Retinal pigment epithelial cell (primary cell): ENCODE measurements at regions not wholly inside any gene's neighbourhood (a gene's known extent, or its start where the extent isn't known, plus 50 kb on each side); places are given as distances from the start of the nearest gene placed in this dataset.

ENCODE experiments used
- DNase-seq: peaks from one replicate; pipeline ENCODE4 v3.0.0-alpha.2; 2010; ENCODE audit warnings: low read depth
- H3K4me3 ChIP-seq: 2 replicates; pipeline ENCODE4 v1.5.1; 2011; ENCODE audit warnings: mild to moderate bottlenecking, low read length, control low read depth, moderate library complexity
- TF ChIP-seq, protein P1 (sequence below): conservative IDR thresholded peaks from 2 replicates; pipeline ENCODE4 v1.5.1; 2011; ENCODE audit warnings: low read depth, low read length, control low read depth, inconsistent platforms

DNA sequence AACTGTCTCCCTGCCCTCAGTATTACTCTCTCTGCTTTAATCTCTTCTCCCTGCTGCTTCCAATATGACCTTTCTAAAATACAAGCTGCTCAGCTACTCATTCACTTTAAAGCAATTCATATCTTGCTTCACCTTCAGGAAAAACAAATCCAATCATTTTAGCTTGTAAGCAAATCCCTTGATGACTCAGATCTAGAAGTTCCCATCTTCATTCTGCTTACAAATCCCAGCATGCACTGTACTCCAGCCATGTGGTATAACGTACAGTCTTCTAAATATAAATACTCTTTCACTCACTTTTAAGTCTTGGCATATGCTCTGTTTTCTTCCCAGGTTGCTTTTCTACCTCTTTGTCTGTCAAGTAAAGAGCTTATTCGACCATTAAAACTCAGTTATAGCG lies 1009.1 kb upstream of the SEMA6D start:
- no peak overlapping the region for H3K4me3 ChIP-seq
- no peak for DNase-seq
- TF ChIP-seq, protein P1, sequence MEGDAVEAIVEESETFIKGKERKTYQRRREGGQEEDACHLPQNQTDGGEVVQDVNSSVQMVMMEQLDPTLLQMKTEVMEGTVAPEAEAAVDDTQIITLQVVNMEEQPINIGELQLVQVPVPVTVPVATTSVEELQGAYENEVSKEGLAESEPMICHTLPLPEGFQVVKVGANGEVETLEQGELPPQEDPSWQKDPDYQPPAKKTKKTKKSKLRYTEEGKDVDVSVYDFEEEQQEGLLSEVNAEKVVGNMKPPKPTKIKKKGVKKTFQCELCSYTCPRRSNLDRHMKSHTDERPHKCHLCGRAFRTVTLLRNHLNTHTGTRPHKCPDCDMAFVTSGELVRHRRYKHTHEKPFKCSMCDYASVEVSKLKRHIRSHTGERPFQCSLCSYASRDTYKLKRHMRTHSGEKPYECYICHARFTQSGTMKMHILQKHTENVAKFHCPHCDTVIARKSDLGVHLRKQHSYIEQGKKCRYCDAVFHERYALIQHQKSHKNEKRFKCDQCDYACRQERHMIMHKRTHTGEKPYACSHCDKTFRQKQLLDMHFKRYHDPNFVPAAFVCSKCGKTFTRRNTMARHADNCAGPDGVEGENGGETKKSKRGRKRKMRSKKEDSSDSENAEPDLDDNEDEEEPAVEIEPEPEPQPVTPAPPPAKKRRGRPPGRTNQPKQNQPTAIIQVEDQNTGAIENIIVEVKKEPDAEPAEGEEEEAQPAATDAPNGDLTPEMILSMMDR, result no peak

DNA sequence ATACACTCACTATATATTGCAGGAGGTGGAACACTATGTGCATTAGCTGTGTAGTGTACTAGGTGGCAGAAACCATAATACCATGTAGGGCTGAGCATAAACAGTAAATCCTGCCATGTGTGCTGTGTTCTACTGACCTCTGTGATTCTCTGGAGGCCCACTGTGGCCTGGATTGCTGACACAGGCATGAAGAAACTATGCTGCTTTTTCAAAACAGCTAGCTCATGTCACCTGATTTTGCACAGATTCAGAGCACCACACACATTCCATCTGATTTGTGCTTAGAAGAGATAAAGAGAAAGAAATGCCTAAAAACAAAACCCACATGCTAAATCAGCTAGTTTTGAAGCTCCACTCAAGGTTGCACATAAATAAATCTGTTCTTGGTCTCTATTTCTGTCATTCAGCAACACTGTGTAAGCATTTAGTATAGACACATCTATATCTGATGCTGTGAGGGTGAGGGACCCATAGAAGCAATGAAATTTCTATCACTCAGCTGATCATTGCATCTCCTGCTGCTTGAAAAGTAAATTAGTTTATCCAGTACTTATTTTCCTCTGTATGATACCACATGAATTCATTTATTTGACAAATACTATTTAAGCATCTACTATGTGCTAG lies 1007.7 kb upstream of the SEMA6D start:
- DNase-seq, result no peak
- H3K4me3 ChIP-seq, result no peak overlapping the region
- TF ChIP-seq, protein P1, result no peak

DNA sequence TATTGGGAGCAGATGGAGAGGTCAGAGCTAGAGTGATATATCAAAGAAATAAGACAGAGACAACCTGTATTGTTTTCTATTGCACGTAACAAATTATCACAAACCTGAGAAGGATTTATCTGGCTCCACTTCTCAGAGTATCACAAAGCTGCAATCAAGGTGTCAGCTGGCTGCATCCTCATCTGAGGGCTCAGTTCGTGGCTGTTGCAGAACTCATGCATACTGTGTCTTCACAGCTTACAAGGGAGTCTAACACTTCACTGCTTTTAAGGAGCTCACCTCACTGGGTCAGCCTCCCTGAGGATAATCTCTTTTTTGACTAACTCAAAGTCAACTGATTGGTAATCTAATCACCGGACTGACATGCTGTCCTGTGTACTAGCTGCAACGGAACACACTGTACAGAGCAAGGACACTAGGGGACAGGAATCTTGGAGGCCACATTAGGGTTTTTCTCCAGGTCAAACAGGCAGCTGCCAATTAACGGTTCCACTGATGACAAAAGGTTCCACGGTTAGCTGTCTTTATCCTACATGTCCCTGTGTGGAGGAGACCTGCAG lies 1006.8 kb upstream of the SEMA6D start:
- H3K4me3 ChIP-seq, result no peak overlapping the region
- no peak for DNase-seq

DNA sequence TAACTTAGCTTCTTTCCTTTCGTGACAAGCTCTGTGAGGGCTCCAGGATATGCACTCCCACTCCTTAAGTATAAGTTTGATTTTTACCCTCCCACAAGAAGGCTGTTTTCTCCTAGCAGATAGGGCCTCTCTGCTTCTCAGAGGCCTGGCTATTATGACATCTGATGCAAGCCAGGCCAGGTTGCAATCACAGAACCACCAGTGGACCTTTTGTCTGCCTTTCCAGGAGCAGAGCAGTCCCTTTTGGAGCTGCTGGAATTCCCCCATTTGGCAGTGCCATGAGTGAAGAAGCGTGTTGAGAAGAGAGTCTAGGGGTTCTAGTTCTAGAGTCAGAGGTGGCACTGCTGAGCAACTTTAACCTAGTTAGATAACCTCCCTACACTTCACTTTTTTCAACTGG lies 1004.3 kb upstream of the SEMA6D start:
- TF ChIP-seq, protein P1, result no peak
- DNase-seq, result no peak
- H3K4me3 ChIP-seq, result no peak overlapping the region

More for the DNA sequence above, 1006.8 kb upstream of the SEMA6D start:
- TF ChIP-seq, protein P1, result no peak

DNA sequence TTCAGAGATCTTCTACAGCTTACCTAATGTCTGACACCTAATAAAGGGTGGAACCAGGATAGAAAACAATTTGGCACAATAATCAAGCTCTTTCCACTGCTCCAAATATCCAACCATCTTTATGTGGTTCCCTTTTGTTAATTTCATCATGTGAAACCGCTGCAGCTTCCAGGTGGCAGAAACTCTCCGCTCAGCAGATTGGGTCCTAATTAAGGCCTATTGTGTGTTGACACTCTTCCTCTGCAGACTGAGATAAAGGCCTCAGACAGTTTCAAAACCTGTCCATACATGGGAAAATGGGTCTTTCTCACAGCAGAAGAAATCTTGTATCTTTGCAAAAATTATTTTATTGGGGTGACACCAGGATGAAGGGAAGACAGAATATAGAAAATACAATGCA lies 1002.4 kb upstream of the SEMA6D start:
- TF ChIP-seq, protein P1, result no peak
- no peak overlapping the region for H3K4me3 ChIP-seq
- no peak for DNase-seq

DNA sequence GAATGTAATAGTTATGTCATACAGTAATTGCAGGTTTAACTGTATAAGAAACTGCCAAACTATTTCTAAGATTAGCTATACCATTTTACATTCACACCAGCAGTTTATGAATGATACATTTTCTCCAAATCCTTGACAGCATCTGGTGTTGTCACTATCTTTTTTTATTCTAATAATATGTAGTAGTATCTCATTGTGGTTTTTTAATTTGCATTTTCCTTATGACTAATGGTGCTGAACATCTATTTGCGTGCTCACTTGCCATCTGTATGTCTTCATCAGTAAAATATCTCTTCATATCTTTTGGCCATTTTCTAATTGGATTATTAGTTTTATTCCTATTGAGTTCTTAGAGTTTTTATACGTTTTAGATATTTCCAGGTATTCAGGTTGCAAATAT lies 994.0 kb upstream of the SEMA6D start:
- TF ChIP-seq, protein P1, result no peak
- no peak overlapping the region for H3K4me3 ChIP-seq
- DNase-seq, result no peak

DNA sequence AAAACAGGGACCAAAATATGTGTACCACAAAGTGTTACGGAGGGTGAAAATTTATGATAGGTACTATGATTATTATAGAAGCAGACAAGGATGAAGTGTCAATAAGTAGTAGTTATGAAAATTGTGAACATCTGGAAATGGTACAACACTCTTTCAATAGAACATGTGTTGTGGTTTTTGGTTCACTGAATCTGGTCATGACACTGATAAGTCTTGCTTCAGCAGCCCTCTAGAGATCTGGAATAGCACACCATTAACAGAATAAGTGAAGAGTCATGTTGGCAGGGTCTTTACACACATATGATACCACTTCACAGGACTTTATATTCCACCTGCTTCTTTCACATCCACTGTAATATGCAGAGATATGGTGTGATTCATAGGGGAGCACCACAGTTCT lies 985.2 kb upstream of the SEMA6D start:
- TF ChIP-seq, protein P1, result no peak
- no peak for DNase-seq
- H3K4me3 ChIP-seq, result no peak overlapping the region
